IMR-90 (cell line): ENCODE measurements at regions not wholly inside any gene's neighbourhood (a gene's known extent, or its start where the extent isn't known, plus 50 kb on each side); places are given as distances from the start of the nearest gene placed in this dataset.

Experiments used
- BHLHE40 ChIP-seq: fragments of 150-350 bp; IDR thresholded peaks from 2 replicates; pipeline ENCODE4 v1.6.1; 2016; ENCODE audit warnings: mild to moderate bottlenecking, low read depth, low read length
- CEBPB ChIP-seq: IDR thresholded peaks from 2 replicates; pipeline ENCODE4 v1.6.1; 2012; ENCODE audit warnings: low read depth, low read length, improper control_type of control experiment
- CHD1 ChIP-seq: IDR thresholded peaks from 2 replicates; pipeline ENCODE4 v1.6.1; 2012; ENCODE audit warnings: low read depth, low read length, improper control_type of control experiment
- FOS ChIP-seq: fragments of 150-350 bp; IDR thresholded peaks from 2 replicates; pipeline ENCODE4 v1.6.1; 2016; ENCODE audit warnings: low read depth, low read length
- MAZ ChIP-seq: IDR thresholded peaks from 2 replicates; pipeline ENCODE4 v1.6.1; 2012; ENCODE audit warnings: low read depth, mild to moderate bottlenecking, low read length, improper control_type of control experiment, moderate library complexity, borderline replicate concordance
- MXI1 ChIP-seq: IDR thresholded peaks from 2 replicates; pipeline ENCODE4 v1.6.1; 2012; ENCODE audit warnings: low read depth, mild to moderate bottlenecking, low read length, moderate library complexity, borderline replicate concordance
- POLR2A ChIP-seq: IDR thresholded peaks from 2 replicates; pipeline ENCODE4 v1.6.1; 2012; ENCODE audit warnings: mild to moderate bottlenecking, low read depth, low read length
- RAD21 ChIP-seq: IDR thresholded peaks from 2 replicates; pipeline ENCODE4 v1.6.1; 2012; ENCODE audit warnings: low read length, improper control_type of control experiment
- RCOR1 ChIP-seq: IDR thresholded peaks from 2 replicates; pipeline ENCODE4 v1.6.1; 2012; ENCODE audit warnings: mild to moderate bottlenecking, low read length, improper control_type of control experiment; ENCODE audit not compliant: insufficient replicate concordance
- RFX5 ChIP-seq: IDR thresholded peaks from 2 replicates; pipeline ENCODE4 v1.8.0; 2012; ENCODE audit warnings: low read depth, mild to moderate bottlenecking, low read length, moderate library complexity
- SMC3 ChIP-seq: fragments of 150-350 bp; IDR thresholded peaks from 2 replicates; pipeline ENCODE4 v1.6.1; 2016; ENCODE audit warnings: low read depth, mild to moderate bottlenecking, antibody characterized with exemption, low read length, moderate library complexity
- USF2 ChIP-seq: fragments of 150-350 bp; IDR thresholded peaks from 2 replicates; pipeline ENCODE4 v1.6.1; 2017; ENCODE audit warnings: mild to moderate bottlenecking, antibody characterized with exemption, low read length, low read depth
- TF ChIP-seq, protein P1 (sequence below): conservative IDR thresholded peaks from 2 replicates; pipeline ENCODE4 v1.5.1; 2012; ENCODE audit warnings: mild to moderate bottlenecking, low read depth, low read length, improper control_type of control experiment

- TF ChIP-seq, protein P1, sequence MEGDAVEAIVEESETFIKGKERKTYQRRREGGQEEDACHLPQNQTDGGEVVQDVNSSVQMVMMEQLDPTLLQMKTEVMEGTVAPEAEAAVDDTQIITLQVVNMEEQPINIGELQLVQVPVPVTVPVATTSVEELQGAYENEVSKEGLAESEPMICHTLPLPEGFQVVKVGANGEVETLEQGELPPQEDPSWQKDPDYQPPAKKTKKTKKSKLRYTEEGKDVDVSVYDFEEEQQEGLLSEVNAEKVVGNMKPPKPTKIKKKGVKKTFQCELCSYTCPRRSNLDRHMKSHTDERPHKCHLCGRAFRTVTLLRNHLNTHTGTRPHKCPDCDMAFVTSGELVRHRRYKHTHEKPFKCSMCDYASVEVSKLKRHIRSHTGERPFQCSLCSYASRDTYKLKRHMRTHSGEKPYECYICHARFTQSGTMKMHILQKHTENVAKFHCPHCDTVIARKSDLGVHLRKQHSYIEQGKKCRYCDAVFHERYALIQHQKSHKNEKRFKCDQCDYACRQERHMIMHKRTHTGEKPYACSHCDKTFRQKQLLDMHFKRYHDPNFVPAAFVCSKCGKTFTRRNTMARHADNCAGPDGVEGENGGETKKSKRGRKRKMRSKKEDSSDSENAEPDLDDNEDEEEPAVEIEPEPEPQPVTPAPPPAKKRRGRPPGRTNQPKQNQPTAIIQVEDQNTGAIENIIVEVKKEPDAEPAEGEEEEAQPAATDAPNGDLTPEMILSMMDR = no peak
- TF ChIP-seq RFX5 = no peak
- TF ChIP-seq MXI1 = no peak
- TF ChIP-seq POLR2A = no peak
- TF ChIP-seq RAD21 = no peak
- no peak for TF ChIP-seq CHD1
- no peak for TF ChIP-seq RCOR1
- no peak for TF ChIP-seq FOS
- no peak for TF ChIP-seq BHLHE40
- no peak for TF ChIP-seq SMC3
- TF ChIP-seq CEBPB = no peak
- no peak for TF ChIP-seq MAZ
- TF ChIP-seq USF2 = no peak
Measured at GRCh38 chr4:147138171-147138570, 192.5 kb upstream of the TTC29 start.
